ENCODE measurements at regions not wholly inside any gene's neighbourhood (a gene's known extent, or its start where the extent isn't known, plus 50 kb on each side); places are given as distances from the start of the nearest gene placed in this dataset.
"Not testable (repeated sequence)": the region's sequence is repeated elsewhere in the genome, so short reads cannot be mapped to it uniquely, and the experiment has no call there.

DNA sequence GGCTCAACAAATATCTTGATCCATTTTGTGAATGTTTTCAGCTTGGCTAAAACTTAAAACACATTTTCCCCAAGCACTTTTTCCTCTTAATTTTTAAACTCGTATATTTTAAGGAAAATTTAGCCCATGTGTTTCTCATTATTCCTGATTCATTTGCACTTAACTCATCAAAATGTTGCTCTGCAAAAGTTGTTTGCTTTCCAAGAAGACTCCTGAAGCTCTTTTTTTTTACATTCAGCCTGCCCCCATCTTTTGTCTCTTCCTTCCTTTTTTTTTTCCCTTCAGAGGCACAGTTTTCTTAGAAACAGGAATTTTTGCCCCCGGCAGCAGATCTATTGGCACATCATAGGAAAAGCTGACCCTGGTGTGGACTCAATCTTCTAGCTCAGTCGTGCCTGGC, 155.0 kb upstream of the SALL1 start:
- DNase-seq (ENCODE audit: extremely low read depth in 1 of 2, low read depth in 1 of 2): no peak

- DNase-seq (ENCODE audit: extremely low read depth in 1 of 2, low read depth in 1 of 2): no peak
These were observed 154.3 kb upstream of the SALL1 start for GRCh38 chr16:51305337-51305736.

DNA sequence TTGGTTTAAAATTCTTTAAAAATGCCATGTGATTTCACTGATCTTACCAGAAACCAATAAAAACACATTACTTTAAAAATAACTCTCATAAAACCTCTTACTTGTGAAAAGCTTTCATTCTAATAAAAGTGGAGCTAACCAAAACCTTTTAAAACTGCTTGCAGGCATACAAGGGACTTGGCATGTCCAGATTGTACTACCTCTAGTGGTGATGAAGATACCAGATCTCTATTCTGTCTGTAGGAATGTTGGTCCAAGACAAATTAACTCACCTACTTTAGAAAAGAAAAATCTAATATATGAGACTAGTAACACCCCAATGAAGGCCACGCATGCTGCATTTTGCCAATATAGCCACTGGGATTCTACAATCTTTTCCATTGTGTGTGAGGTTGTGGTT, 151.0 kb upstream of the SALL1 start:
- DNase-seq (ENCODE audit: extremely low read depth in 1 of 2, low read depth in 1 of 2): no peak

DNA sequence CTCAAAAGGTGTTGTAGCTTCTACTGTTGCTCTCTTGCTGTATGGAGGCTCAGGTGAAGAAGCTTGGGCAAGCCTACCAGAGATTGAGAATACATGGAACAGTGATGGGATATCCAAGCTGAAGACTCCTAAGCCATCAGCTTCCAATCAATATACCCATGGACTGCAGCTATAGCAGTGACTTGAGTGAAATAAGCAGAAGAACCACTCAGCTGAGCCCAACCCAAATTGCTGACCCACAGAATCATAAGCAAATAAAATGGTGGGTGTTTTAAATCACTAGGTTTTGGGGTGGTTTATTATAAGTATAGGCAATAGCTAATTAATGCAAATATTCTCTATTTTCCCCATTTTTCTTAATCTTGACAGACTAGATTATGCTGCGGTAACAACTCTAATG, 147.7 kb upstream of the SALL1 start:
- no peak for DNase-seq (ENCODE audit: extremely low read depth in 1 of 2, low read depth in 1 of 2)

DNA sequence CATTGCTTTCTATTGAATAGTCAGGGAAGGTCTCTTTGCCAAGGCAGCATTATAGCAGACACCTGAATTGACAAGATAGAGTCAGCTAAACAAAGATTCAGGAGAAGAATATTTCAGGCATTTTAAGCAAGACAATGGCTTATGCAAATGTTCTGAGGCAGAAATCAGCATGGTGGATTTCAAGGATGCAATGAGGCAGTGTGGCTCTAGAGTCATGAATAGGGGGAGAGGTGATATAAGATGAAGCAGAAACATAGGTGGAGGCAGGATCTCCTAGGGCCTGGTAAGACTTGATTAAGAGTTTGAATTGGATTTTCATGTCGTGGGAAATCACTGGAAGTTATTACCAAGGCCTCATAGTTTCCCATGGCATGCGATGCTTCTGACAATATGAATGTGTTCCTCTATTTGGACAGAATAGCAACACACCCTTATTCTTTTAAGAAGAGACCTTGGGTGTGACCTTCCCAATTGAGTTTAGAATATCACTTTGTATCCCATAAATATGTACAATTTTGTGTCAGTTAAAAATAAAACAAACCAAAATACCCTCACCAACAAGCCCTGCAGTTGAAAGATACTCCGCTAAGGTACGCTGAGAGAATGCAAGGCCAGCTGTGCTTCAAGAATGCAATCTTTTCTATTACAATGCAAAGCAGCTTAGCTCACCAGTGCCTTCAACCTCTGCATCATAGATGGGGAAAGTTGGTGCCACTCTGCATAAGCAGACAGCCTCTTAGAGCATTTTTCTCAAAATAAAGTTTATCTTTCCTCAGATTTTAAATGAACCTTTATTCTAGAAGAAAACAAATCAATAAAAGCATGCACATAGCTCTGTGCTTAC, 139.6 kb upstream of the SALL1 start:
- no peak for DNase-seq (ENCODE audit: extremely low read depth in 1 of 2, low read depth in 1 of 2)

DNA sequence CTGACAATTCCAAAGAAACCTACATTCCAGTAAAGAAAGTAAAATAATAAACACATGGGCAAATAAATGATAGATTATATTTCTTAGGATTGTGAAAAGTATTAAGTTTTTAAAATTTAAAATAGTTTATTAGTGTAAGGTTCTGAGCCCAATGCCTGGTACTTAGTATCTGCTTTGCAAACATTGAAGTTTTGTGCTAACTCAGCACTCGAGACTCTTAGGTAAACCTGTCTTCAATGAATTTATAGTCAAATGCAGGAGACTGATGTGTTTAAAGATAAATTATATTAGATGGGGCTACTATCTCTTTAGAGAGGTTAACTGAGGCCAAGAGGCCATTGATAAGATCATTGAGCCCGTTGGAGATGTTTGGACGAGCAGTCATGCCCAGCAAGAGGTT, 138.3 kb upstream of the SALL1 start:
- DNase-seq (ENCODE audit: extremely low read depth in 1 of 2, low read depth in 1 of 2): no peak

DNA sequence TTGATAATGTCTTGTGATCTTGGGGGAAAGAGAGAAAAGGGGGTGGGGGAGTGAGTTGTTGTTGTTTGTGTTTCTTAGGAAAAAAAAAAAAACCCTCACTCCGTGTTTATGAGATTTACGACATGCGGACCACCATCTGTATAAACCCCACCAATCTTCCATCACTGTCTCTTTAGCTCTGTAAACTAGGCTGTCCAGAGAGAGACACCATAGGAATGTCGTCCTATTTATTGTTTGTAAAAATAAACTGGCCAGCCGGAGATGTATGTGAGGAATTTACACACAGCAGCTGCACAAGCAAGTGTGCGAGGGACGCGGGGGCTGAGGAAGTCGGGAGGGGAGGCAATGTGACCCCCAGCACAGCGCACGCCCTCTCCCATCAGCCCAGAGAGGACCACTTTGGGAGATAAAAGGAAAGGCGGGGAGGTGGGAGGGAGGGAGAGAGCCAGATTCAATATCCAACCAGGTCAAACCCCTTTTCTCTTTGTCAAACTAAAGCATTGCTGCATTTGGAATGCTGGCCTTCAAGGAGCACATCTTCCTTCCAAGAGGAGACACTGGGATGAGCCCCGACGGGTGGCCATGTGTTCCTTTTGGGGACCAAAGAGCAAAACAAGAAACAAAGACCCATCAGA, 136.2 kb upstream of the SALL1 start:
- no peak for DNase-seq (ENCODE audit: extremely low read depth in 1 of 2, low read depth in 1 of 2)

- no peak for DNase-seq (ENCODE audit: extremely low read depth in 1 of 2, low read depth in 1 of 2)
These were observed 135.2 kb upstream of the SALL1 start for GRCh38 chr16:51286272-51286671.

DNA sequence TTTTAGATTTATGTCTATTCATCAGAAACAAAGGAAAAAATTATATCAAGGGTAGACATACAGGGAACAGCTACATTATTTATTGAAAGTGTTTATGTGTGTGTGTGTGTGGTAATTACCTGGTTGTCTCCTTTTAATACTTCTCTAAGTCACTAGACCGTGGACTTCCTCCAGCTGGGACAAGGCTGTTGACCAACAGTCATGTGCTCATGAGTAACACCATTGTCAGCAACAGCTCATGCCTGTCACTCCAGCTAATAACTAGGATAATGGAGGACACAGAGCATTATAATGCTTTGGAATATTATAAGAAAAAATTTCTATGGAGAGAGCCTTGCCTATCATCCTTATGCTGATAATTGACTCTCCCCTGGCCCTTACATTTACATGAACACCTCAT, 125.3 kb upstream of the SALL1 start:
- DNase-seq (ENCODE audit: extremely low read depth in 1 of 2, low read depth in 1 of 2): no peak

GRCh38 chr16:51272420-51272819, 121.3 kb upstream of the SALL1 start:
- DNase-seq (ENCODE audit: extremely low read depth in 1 of 2, low read depth in 1 of 2): no peak

GRCh38 chr16:51271156-51271701, 120.2 kb upstream of the SALL1 start:
- DNase-seq (ENCODE audit: extremely low read depth in 1 of 2, low read depth in 1 of 2): no peak

GRCh38 chr16:51268237-51268636, 117.2 kb upstream of the SALL1 start:
- no peak for DNase-seq (ENCODE audit: extremely low read depth in 1 of 2, low read depth in 1 of 2)

GRCh38 chr16:51267681-51268080, 116.6 kb upstream of the SALL1 start:
- no peak for DNase-seq (ENCODE audit: extremely low read depth in 1 of 2, low read depth in 1 of 2)

- no peak for DNase-seq (ENCODE audit: extremely low read depth in 1 of 2, low read depth in 1 of 2)
These were observed 111.4 kb upstream of the SALL1 start for GRCh38 chr16:51262428-51262827.

GRCh38 chr16:51261919-51262318, 110.8 kb upstream of the SALL1 start:
- no peak for DNase-seq (ENCODE audit: extremely low read depth in 1 of 2, low read depth in 1 of 2)

DNA sequence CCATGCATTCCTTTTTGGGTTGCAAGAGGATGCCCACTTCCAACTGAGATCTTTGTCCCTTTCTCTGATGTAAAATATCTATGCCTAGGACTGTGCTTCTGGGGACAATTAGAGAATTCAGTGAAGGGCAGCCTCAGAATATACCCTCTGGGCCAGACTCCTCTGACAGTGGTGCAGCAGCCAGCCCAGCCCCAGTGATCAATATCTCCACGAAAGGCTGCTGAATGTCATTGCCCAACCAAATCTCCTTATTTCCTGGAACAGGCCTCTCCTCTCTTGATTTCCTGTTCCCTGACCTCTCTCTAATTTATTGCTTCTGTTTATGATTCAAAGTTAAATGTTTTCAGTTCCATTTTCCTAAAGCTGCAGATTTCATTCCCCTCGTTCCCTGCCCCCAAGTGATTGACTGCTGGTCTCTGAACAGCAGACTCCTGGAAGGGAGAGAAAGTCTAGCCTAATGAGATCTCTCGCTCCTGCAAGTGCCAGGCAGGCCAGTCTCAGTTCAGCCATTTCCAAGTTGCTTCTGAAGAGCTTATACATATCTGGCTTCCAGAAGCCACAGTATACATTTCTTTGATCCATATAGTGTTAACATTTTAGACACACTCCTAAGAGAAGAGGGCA, 104.4 kb upstream of the SALL1 start:
- no peak for DNase-seq (ENCODE audit: extremely low read depth in 1 of 2, low read depth in 1 of 2)

- not testable (repeated sequence) for DNase-seq (ENCODE audit: extremely low read depth in 1 of 2, low read depth in 1 of 2)
These were observed 103.3 kb upstream of the SALL1 start for GRCh38 chr16:51254390-51254789.

DNA sequence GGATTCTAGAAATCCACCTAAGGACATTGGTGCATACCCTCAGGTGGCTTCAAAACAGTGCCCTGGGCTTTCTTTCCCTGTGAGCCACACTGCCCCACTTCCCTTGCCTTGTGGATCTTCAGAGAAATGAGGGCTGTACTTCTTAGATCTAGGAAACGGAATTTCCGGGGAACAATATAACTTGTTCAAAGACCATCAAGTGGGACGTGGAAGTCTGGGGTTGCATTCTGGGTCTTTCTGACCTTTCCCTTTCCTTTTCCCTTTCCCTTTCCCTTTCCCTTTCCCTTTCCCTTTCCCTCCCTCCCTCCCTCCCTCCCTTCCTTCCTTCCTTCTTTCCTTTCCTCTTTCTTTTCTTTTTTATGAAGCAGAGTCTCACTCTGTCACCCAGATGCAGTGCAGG, 97.1 kb upstream of the SALL1 start:
- no peak for DNase-seq (ENCODE audit: extremely low read depth in 1 of 2, low read depth in 1 of 2)

DNA sequence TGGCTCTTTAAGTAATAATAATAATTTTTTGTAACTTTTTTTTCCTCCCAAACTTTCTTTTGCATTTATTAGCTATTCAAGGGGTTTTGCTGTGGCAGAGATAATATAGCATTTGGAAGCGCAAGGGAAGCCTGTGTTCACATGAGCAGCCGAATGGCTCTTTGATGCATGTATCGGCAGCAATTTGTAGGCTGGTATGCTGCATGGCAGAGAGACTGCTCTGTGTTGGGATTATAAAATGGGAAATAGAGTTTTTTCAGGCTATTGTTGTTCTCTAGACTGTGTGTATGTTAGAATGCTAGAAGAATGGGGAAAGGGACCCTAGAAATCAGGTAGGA, 94.6 kb upstream of the SALL1 start:
- no peak for DNase-seq (ENCODE audit: extremely low read depth in 1 of 2, low read depth in 1 of 2)

GRCh38 chr16:51244887-51245657, 94.0 kb upstream of the SALL1 start:
- DNase-seq (ENCODE audit: extremely low read depth in 1 of 2, low read depth in 1 of 2): no peak

- no peak for DNase-seq (ENCODE audit: extremely low read depth in 1 of 2, low read depth in 1 of 2)
These were observed 92.9 kb upstream of the SALL1 start for GRCh38 chr16:51243936-51244436.
